DMS 273 (cell line): ENCODE measurements at regions not wholly inside any gene's neighbourhood (a gene's known extent, or its start where the extent isn't known, plus 50 kb on each side); places are given as distances from the start of the nearest gene placed in this dataset.

Source experiments
- DNase-seq: peaks from one replicate; lab custom pipeline; 2025; ENCODE audit not compliant: unreplicated experiment; lab: John Stamatoyannopoulos, UW

DNA sequence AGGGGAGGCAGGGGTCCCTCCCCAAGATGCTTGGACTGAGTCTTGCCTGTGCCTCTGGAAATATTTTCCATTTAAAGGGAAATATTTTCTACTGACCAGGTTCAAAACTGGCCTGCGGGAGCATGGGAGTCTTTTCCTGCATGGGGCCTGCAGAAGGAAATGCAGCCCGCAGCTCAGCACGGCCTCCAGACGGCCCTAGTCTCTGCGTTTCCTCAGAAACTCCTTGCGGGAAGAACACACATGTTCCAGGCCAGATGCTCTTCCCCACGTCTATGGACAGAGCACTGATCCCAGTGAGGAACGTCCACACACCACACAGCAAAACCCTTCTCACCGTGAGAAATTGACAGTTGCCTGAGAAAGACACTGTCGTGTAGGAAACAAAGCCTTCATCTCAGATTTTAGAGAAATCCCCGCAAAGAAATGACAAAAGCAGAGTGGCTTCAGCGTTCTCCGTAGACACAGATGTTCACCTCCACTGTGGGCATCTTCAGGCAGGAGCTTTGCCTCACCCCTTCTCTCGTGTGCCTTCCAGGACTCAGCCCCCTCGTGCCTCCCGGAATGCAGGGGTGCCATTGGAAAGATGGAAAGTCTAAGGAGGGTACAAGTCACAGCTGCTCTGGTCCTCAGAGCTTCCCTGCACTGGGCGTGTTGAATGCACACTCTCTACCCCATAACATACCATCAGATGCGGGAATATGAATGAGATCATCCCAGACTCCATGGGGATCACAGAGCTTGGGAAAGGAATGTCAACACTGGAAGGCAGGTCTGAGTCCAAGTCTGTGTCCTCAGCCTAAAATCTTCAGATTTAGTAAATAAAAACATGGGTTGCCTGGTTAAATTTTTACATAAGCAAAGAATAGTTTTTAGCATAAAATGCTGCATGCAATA is 438.7 kb upstream of the SALL3 start:
- no peak for DNase-seq

DNA sequence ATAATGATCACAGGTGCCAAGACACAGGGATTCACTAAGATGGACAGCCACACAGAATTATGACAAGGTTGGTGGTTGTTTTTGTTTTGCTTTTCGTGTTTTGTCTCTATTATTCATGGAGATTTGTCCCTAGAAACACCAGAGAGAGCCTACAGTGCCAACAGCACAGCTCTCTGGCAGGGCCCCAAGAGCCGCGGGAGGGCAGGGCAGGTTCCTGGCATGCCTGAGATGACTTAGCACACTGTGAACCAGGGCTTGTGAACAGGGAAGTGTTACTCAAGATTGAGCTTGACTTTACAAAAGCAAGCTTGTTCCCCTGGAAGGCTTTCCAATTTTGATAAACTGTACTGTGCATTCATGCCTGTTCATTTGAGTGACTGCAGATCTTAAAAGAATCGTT is 437.4 kb upstream of the SALL3 start:
- peak; percentile 5 for DNase-seq

GRCh38 chr18:78543201-78543725 is 436.4 kb upstream of the SALL3 start:
- DNase-seq = no peak

DNA sequence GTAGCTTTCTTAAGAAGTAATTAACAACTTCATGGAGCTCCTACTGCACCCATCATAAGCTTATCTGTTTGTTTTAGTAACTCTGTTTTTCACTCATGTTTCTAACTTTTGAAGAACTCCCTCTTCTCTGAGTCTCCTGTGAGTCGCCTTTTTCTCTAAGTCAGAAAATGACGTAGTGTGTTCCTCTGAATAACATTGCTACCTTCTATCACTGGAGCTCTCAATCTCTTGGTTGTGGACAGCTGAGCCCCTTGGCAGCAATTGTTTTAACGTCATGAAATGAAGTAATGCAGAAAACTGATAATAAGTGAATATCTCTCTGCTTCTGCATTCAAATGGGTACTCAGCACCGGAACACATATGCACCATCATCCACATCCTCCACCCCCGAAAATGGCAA is 433.3 kb upstream of the SALL3 start:
- DNase-seq = no peak

DNA sequence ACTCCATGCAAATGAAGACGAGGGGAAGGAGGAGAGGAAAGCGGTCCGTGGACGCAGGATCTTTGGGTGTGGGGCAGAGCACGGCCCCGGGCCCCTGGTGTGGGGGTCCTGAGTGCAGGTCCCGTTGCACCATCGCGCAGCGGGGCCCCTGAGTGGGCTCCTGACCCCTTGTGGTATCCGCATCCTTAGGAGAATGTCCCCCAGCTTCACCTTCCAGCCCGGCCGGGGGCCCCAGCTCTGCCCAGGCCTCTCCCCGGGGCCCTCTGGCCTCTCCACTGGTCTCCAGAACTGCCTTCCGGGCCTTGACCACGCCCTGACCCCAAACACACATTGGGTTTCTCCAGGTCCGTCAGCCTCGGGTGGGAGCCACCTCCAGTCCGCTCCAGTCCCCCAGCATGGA is 431.8 kb upstream of the SALL3 start:
- no peak for DNase-seq

DNA sequence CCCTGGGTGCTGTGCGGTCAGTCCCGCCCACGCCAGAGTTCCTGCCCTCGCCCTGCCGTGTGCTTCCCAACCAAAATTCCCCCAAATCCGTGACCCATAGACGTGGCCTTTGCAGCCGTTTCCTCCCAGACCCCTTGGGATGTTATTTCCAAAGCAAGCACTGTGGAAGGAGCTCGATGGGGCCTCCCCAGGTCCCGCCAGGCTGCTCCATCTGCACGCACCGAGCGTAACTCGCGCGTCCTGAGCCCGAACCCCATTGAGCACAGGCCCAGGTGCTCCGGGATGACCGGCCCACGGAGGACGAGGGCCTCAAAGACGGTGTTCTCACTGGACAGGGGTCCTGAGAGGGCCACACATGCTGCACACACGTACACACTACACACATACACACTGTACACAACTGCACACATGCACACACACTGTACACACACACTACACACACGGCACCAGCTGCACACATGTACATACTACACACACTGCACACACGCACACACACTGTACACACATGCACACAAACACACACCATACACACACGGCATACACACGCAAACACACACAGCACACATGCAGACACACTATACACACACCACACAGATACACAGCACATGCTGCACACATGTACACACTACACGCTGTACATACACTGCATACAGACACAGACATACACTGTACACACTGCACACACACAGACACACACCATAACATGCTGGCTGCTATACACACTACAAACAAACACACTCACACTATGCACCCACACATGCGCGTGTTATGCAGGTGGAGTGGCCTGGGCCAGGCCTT is 431.2 kb upstream of the SALL3 start:
- no peak for DNase-seq

DNA sequence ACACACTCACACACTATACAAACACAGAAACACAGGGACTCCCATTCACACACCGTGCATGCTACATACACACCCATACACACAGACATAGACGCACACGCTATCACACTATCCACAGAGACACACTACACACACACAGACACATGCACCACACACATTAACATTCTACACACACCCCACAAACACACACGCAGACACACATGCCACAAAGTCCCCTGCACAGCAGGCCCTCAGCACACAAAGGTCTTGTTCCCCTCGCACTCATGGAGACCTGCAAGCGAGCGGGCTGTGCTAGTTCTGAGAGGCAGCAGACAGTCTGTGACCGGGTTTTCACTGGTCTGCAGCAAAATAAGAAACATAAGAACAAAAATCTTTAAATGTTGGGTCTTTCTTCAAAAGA is 429.6 kb upstream of the SALL3 start:
- no peak for DNase-seq

DNA sequence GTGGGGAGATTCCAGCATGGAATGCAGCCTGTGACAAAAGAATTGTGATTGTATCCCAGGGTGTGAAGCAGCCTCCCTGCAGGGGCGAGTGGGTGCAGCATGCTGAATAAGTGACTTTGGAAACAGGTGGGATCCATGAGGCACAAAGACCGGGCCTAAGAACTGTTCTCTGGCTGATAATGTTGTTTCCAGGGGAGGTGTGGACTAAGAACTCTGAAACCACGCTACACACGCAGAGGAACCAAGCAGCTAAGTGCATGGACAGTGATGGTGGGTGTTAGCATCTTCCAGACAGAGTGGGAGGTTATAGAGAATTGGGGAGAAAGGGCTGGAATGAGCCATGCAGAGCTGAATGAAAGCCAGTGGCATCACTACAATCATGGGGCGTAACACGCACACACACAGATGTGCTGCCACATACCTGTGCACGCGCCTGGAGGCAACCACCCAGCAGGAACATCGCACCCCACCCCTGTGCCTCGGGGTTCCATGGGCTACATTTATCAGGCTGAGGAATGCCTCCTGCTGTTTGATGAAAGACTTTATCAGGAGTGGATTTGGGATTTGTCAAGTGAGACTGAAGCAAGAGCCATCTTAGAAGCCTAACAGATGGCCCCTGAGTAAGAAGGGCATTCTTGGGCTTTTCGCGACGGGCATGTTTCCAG is 424.5 kb upstream of the SALL3 start:
- DNase-seq = no peak

DNA sequence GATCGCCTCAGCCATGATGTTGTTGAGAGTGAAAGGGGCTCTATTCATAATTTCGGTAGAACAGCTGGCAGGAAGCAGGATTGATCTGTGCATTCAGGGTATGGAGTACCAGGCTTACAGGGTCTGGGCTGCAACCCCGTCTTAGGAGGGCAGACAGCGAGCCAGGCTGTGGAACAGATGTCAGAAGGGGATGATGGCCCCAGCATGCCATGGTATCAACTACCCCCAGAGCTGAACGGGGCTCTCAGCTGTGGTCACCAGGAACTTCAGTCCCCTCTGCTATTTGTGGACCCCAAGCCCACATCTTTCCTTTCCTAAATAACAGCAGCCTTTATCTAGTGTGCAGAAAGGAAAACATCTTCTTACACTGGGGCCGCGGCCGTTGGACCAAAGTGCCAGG is 422.2 kb upstream of the SALL3 start:
- DNase-seq = no peak

GRCh38 chr18:78558101-78558810 is 421.4 kb upstream of the SALL3 start:
- DNase-seq = no peak

GRCh38 chr18:78558948-78559347 is 420.7 kb upstream of the SALL3 start:
- no peak for DNase-seq

- no peak for DNase-seq
These were observed 420.0 kb upstream of the SALL3 start for GRCh38 chr18:78559584-78559983.

- peak; percentile 46 for DNase-seq
These were observed 417.7 kb upstream of the SALL3 start for GRCh38 chr18:78561757-78562510.

DNA sequence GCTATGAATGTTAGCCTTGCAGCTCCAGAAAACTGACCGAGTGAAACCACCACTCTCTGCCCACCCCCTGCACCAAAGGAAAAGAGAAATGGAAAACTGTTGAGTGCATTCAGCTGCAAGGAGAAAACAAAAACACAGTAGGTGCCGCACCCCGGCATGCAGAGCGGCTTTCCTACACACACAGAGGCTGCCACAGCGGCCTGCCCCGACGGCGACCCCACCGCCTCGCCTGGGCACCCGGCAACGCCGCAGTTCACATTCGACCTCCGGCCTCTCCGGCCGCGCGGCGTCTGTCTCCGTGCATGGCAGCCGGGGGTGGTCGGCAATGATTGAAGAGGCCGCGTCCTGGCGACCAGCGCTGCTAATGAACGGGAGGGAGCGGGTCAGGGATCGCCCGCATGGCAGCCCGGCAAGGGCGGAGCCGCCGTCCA is 417.1 kb upstream of the SALL3 start:
- DNase-seq = no peak

DNA sequence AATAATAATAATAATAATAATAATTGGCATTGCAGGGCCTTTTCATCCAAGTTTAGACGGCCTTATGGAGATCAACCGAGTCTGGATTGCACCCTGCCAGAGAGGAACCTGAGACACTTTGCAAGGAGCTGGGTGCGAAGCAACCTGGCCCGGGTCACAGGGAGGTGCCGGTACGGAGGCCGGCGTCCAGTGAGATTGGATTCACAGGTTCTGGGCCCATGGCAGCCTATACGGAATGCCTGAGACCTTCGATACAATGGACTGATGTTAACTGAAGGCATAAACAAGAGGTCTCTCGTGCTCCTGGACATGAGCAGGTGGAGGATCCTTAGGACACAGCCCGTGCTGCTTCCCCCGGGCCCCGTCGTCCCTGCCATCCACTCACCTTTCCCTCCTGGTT is 416.5 kb upstream of the SALL3 start:
- DNase-seq = no peak

DNA sequence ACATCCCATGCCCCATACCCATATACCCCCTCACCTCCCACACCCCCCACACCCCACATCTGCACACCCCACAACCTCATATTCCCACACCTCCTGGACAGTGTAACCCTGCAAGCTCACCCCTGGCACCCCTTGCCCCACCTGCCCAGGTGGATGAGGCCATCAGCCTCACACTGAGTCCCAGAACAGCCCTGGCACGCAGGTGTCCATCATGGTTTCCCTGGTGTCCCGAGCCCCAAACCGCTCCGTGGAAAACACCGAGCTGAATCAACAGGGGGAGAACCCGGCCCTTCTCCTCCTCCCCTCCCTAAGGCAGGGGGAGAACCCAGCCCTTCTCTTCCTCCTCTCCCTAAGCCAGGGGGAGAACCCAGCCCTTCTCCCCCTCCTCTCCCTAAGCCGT is 415.6 kb upstream of the SALL3 start:
- DNase-seq = no peak

DNA sequence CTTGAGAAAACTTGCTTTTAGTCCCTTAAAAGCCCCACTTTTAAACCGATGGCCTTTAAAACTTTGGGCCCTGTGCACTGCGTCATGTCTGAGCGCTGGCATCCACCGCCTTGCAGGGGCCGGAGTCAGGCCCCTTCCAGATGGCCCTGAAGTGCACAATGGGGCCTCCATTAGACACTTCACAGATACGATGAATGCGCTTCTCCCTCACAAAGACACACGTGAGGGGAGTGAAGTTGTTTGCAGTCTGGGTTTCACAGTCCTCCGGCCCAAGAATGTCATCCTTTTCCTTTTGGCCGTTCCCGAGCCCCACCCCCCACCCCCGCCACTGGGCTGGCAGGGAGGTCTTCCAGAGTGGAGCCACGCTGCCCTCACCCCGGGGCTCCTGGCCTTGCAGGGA is 415.1 kb upstream of the SALL3 start:
- DNase-seq = no peak

GRCh38 chr18:78565240-78565639 is 414.4 kb upstream of the SALL3 start:
- DNase-seq = no peak

DNA sequence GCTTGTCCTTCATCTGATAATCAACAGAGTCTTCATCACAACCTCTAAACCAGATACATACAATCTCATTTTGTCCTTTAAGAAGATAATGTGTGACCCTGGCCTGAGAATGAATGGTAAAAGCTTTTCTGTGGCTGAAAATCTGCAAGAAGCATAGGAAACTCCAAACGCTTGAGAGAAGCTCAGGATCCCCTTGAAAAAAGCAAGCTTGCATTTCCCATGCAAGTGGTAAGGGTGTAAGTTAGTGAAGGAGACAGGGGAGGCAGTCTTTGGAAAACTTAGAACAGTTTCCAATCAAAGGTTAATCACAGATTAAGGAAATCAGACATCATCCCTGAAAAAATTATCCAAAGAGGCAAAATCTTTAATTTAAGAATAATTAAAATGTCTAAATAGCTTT is 413.6 kb upstream of the SALL3 start:
- DNase-seq = no peak

- no peak for DNase-seq
These were observed 412.9 kb upstream of the SALL3 start for GRCh38 chr18:78566720-78567119.
